Esophagus muscularis mucosa (tissue), 3 donors: ENCODE measurements at regions not wholly inside any gene's neighbourhood (a gene's known extent, or its start where the extent isn't known, plus 50 kb on each side); places are given as distances from the start of the nearest gene placed in this dataset.

Experiments used
- CTCF ChIP-seq, 3 experiments: fragments of 200-600 bp in 2 of 3; fragments of 450-650 bp in 1 of 3; sonication (generic) in 2 of 3; IDR thresholded peaks; one replicate each; pipeline ENCODE4 v1.5.1; 2017 to 2019; ENCODE audit warnings: antibody characterized with exemption in 3 of 3, mild to moderate bottlenecking in 2 of 3, moderate library complexity in 1 of 3
- POLR2A ChIP-seq: fragments of 450-650 bp; IDR thresholded peaks from one replicate; pipeline ENCODE4 v1.6.1; 2017; ENCODE audit warnings: antibody characterized with exemption, moderate library complexity, mild to moderate bottlenecking, low read depth
- POLR2AphosphoS5 ChIP-seq, 2 donors: sonication (generic); formaldehyde crosslinking; IDR thresholded peaks; one replicate each; pipeline ENCODE4 v1.6.1; 2017; ENCODE audit warnings: antibody characterized with exemption in 2 of 2

DNA sequence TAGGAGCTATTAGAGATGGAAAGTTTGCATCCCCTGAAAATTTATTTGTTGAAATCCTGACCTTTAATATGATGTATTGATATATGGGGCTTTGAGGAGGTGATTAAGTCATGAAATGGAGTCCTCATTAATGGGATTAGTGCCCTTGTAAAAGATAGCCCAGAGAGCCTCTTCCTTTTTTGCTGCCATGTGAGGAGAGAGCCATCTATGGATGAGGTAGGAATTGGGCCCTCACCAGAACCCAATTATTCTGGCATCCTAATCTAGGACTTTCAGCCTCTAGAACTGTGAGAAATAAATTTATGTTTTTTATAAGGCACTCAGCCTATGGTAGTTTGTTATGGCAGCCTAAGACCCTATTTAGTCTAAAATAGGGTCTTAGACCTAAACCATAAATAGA, 250.2 kb upstream of the SLITRK1 start:
- TF ChIP-seq CTCF (IDR thresholded peaks at IDR 0.05) = no peak
- TF ChIP-seq POLR2AphosphoS5 (IDR thresholded peaks at IDR 0.05) = no peak
- no peak for TF ChIP-seq POLR2A
